SJCRH30 (cell line): ENCODE measurements at regions not wholly inside any gene's neighbourhood (a gene's known extent, or its start where the extent isn't known, plus 50 kb on each side); places are given as distances from the start of the nearest gene placed in this dataset.

Experiments
- DNase-seq, 2 experiments: peaks; one replicate each; pipeline ENCODE4 v3.0.0-alpha.2; 2015 to 2020
- H3K27ac ChIP-seq: fragments of 250-450 bp; sonication (Bioruptor Pico); 2 replicates; pipeline ENCODE4 v1.5.1; 2020; ENCODE audit warnings: mild to moderate bottlenecking, moderate library complexity
- H3K27me3 ChIP-seq: fragments of 250-450 bp; sonication (Bioruptor Pico); 2 replicates; pipeline ENCODE4 v1.5.1; 2020; ENCODE audit warnings: mild to moderate bottlenecking, moderate library complexity
- H3K36me3 ChIP-seq: fragments of 250-450 bp; sonication (Bioruptor Pico); 2 replicates; pipeline ENCODE4 v1.5.1; 2020; ENCODE audit warnings: mild to moderate bottlenecking, moderate library complexity
- H3K4me1 ChIP-seq: fragments of 250-450 bp; sonication (Bioruptor Pico); 2 replicates; pipeline ENCODE4 v1.5.1; 2020; ENCODE audit warnings: mild to moderate bottlenecking, moderate library complexity
- H3K4me3 ChIP-seq: fragments of 250-450 bp; sonication (Bioruptor Pico); 2 replicates; pipeline ENCODE4 v1.5.1; 2020; ENCODE audit warnings: mild to moderate bottlenecking, moderate library complexity
- H3K9me3 ChIP-seq: fragments of 250-450 bp; sonication (Bioruptor Pico); replicated peaks from 2 replicates; pipeline ENCODE4 v1.5.1; 2020; ENCODE audit warnings: mild to moderate bottlenecking, moderate library complexity

DNA sequence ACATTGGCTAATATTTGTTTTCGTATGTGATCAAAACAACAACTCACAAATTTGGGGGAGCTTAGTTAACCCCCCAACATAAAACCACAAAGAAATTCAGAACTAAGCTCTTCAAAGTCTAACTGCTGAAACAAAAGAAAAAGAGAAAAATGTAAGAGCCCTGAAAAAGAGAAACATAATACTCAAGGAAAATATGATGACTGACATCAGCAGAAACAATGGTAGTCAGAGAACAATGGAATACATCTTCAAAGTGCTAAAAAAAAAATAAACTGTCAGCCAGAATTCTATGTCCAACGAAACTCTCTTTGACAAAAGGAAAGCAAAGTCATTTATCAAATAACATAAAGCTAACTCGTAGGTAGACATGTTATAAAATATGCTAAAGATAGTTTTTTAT lies 566.3 kb upstream of the GRAMD2B start:
- Histone ChIP-seq H3K27ac (no peak overlapping the region), H3K4me1 (no peaks in the 10 kb centered on the region), H3K27me3 (no peaks in the 10 kb centered on the region), H3K4me3 (no peak overlapping the region), H3K36me3 (no peaks in the 10 kb centered on the region), H3K9me3 (no peaks in the 10 kb centered on the region)
- DNase-seq = no peak

DNA sequence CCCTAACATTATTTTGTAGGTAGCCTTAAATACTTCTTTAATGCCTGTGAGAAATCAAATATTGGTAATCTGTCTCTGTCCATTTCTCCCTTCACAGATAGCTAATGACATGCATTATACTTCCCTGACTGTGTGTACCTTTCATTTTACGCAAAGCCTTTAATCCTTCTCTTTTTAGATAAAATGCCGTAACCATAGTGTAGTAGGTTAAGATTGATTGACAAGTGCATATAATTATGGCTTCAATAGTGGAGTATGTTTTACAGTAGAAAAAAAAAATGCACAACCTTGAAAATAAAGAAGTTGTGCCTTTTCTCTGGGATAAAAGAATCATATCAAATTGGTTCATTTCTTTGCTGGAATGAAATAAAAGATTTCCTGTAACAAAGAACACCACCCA lies 559.6 kb upstream of the GRAMD2B start:
- H3K36me3 ChIP-seq = no peaks in the 10 kb centered on the region
- H3K27ac ChIP-seq = no peak overlapping the region
- no peaks in the 10 kb centered on the region for H3K4me1 ChIP-seq
- H3K4me3 ChIP-seq = no peak overlapping the region
- no peak for DNase-seq
- no peaks in the 10 kb centered on the region for H3K9me3 ChIP-seq
- H3K27me3 ChIP-seq = no peaks in the 10 kb centered on the region

DNA sequence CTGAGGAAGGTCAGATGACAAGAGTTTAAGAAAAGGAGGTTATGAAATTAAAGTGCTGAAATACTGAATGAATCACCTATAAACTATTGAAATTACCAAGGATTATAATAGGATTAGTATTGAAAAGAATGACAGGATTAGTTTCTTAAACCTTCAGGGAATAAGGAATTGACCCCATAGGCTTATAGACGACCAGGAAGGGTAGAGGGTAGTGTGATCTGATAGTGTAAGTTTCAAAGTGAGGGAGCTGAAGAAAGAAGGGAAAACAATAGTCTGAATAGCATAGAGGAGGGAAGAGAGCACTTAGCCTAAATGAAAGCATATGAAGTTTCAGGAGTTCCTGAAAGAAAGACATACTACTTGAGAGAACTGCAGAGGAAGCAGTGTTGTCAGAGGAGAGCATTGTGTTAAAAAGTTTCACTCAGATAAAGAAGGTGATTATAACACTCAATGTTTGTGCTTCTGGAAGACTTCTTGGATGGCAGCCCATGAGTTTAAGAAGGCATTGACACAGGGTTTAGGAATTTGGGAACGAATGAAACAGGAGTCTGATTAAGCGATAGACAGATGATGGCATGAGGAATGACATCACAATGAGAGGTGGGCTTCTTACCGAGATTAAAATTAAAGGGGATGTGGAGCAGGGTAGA lies 557.9 kb upstream of the GRAMD2B start:
- no peaks in the 10 kb centered on the region for H3K36me3 ChIP-seq
- H3K27ac ChIP-seq = no peak overlapping the region
- no peak overlapping the region for H3K4me3 ChIP-seq
- no peaks in the 10 kb centered on the region for H3K9me3 ChIP-seq
- no peaks in the 10 kb centered on the region for H3K4me1 ChIP-seq
- DNase-seq = no peak
- H3K27me3 ChIP-seq = no peaks in the 10 kb centered on the region

DNA sequence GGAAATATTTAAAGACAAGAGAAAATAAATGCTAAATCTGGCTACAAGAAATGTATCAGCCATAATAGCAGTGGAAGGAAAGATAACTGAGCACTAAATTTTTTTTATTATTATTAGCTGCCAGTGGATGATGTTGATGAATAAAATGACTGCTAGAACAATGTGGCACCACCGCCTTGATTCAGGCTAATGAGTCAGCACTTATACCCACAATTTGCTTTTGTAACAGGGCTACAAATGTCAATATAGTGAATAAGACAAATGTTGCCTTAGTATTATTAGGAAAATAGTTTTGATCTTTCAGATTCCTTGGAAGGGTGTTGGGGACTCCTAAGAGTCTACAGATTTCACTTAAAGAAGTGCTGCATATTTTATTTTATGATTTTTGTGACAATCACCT lies 555.2 kb upstream of the GRAMD2B start:
- H3K4me1 ChIP-seq = no peaks in the 10 kb centered on the region
- H3K36me3 ChIP-seq = no peaks in the 10 kb centered on the region
- no peaks in the 10 kb centered on the region for H3K9me3 ChIP-seq
- no peaks in the 10 kb centered on the region for H3K27me3 ChIP-seq
- no peak for DNase-seq
- no peak overlapping the region for H3K27ac ChIP-seq
- H3K4me3 ChIP-seq = no peak overlapping the region

DNA sequence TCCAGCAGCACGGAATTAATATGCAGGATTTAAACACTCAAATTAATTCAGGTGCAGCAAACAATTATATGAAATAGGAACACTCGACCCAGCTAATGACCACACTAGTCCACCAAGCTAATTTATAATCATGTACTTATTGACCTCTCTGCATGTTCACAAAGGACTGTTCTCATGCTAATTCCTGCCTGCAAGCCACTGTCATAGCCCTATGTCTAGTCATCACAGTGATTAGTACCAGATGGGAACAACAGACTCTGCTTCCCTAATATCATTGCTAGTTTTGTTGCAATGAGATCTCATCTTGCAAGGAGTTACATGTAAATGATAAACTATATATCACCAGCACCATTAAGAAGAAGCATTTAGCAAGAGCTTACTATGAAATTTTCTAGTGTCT lies 553.0 kb upstream of the GRAMD2B start:
- no peaks in the 10 kb centered on the region for H3K9me3 ChIP-seq
- no peak overlapping the region for H3K27ac ChIP-seq
- DNase-seq = peak in 1 of 2 experiments; percentile 2
- H3K36me3 ChIP-seq = no peaks in the 10 kb centered on the region
- no peaks in the 10 kb centered on the region for H3K4me1 ChIP-seq
- H3K27me3 ChIP-seq = no peaks in the 10 kb centered on the region
- H3K4me3 ChIP-seq = no peak overlapping the region

- no peaks in the 10 kb centered on the region; the same call in 1 of the 2 replicates for H3K4me1 ChIP-seq
- no peak for DNase-seq
- no peaks in the 10 kb centered on the region for H3K9me3 ChIP-seq
- no peak overlapping the region for H3K4me3 ChIP-seq
- no peaks in the 10 kb centered on the region for H3K27me3 ChIP-seq
- no peak overlapping the region for H3K27ac ChIP-seq
- no peaks in the 10 kb centered on the region for H3K36me3 ChIP-seq
Measured at GRCh38 chr5:125874057-125874456, 549.2 kb upstream of the GRAMD2B start.

DNA sequence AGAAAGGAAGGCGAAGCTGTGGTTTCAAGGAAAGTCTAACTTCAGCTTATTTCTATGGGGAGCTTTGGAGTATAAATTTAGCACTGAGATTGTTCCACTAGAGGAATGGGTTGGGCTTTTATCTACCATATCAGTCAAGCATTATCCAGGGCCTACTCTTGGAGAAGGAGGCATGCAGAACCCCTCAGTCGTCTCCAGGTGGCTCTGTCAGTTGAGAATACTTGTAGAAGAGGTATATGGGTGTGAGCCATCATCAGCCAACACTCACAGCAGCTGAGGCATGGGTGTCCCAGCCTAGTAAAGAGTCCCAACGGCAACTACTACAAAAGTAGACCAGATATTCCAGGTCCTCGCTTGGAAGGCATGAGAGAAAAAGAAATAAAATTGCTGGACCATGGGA lies 548.5 kb upstream of the GRAMD2B start:
- Histone ChIP-seq H3K27ac (no peak overlapping the region), H3K4me1 (no peaks in the 10 kb centered on the region; the same call in 1 of the 2 replicates), H3K9me3 (no peaks in the 10 kb centered on the region), H3K36me3 (no peaks in the 10 kb centered on the region), H3K4me3 (no peak overlapping the region), H3K27me3 (no peaks in the 10 kb centered on the region)
- DNase-seq = peak; percentile 3 to 5

DNA sequence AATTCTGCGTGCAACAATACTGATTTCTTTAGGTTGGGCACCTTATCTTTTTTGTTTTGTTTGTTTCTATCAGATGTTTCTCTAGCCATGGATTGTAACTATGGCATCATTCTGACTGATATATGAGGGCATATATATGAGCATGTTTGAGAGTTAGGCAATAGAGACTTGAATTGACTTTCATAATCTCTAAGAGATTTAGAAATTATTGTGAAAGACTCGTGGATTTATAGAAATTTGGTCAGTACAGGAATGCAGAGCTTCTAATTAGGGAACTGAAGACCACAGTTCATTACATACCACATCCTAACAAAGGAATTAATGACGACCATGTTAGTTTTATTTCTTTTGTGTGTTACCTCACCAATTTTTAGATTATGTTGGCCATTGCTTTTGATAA lies 546.0 kb upstream of the GRAMD2B start:
- Histone ChIP-seq H3K27me3 (no peaks in the 10 kb centered on the region), H3K4me1 (no peaks in the 10 kb centered on the region; the same call in 1 of the 2 replicates), H3K27ac (no peak overlapping the region), H3K9me3 (no peaks in the 10 kb centered on the region), H3K4me3 (no peak overlapping the region), H3K36me3 (no peaks in the 10 kb centered on the region)
- DNase-seq = no peak

- H3K27me3 ChIP-seq = no peaks in the 10 kb centered on the region
- H3K4me3 ChIP-seq = no peak overlapping the region
- no peaks in the 10 kb centered on the region for H3K36me3 ChIP-seq
- H3K4me1 ChIP-seq = no peaks in the 10 kb centered on the region; the same call in 1 of the 2 replicates
- DNase-seq = no peak
- no peak overlapping the region for H3K27ac ChIP-seq
- H3K9me3 ChIP-seq = no peaks in the 10 kb centered on the region
Measured at GRCh38 chr5:125882061-125882460, 541.1 kb upstream of the GRAMD2B start.

DNA sequence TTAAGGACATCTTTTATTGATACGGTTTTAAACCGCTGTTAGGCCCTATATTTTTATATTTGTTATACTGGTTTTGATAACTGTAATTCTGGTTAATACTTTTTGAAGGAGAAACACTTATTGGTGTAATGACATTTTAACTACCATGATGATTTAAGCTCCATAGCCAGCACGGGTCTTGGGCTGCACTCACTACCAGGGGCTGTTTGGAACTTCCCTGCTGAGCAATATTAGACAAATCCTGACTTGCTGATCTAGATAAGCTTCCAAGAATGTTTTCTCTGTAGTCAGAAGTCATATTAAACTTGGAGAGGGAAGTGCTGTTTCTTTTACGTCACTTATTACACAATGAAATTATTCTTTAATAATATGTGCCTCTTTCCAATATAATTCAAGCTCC lies 540.0 kb upstream of the GRAMD2B start:
- Histone ChIP-seq H3K9me3 (no peaks in the 10 kb centered on the region), H3K4me3 (no peak overlapping the region), H3K27me3 (no peaks in the 10 kb centered on the region), H3K36me3 (no peaks in the 10 kb centered on the region), H3K27ac (no peak overlapping the region), H3K4me1 (no peaks in the 10 kb centered on the region; the same call in 1 of the 2 replicates)
- DNase-seq = no peak

- Histone ChIP-seq H3K27me3 (no peaks in the 10 kb centered on the region), H3K9me3 (no peaks in the 10 kb centered on the region), H3K4me3 (no peak overlapping the region), H3K36me3 (no peaks in the 10 kb centered on the region), H3K4me1 (no peaks in the 10 kb centered on the region), H3K27ac (no peak overlapping the region)
- no peak for DNase-seq
Measured at GRCh38 chr5:125888358-125888757, 534.9 kb upstream of the GRAMD2B start.

DNA sequence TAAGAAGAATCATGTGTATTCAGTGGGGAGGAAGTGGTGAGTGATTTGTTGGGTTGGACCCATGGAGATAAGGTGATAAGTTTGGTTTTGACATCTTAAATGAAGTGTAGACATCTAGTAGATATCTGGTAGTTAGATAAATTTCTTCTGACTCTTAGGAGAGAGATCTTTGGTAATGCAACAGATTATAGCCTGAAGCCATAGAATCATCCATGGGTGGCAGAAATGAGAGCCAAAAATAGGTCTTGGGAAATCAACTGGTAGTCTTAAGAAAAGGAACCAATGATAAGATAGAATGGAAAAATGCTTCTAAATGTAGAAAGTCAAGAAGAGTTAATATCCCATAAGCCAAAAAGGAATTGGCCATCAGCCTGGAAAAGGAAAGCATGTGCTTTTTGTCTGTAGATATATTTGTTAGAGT lies 532.7 kb upstream of the GRAMD2B start:
- no peaks in the 10 kb centered on the region for H3K4me1 ChIP-seq
- no peaks in the 10 kb centered on the region for H3K9me3 ChIP-seq
- no peaks in the 10 kb centered on the region for H3K36me3 ChIP-seq
- no peak for DNase-seq
- H3K27ac ChIP-seq = no peak overlapping the region
- H3K4me3 ChIP-seq = no peak overlapping the region
- no peaks in the 10 kb centered on the region for H3K27me3 ChIP-seq

DNA sequence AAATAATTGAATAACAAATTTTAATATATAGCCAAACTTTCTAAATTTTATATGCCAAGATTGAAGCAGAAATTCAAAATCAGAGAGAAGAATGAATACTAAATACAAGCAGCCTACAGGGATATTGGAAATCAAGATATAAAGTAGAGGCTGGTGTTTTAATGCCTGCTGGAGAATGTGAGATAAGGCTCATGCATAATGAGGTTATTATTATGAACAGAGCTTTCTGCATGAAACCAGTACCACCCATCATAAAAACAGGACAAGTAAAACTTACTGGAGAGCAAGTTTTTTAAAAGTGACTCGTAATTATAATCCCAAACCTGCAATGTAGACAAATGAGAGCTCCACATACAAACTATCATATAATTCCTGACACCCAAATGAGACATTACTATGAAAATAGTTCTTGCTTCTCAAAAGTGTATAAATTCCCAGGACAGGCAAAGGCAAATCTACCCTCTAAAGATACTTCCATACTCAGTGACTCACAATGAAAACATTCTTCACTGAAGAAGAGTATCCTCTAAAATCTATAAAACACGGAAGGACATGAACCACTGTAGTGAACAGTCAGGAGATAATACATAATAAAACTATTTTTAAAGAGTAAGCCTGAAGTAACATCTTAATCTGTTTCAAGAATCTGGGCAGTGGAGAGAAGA lies 532.0 kb upstream of the GRAMD2B start:
- no peak for DNase-seq
- H3K4me3 ChIP-seq = no peak overlapping the region
- H3K36me3 ChIP-seq = no peaks in the 10 kb centered on the region
- H3K4me1 ChIP-seq = no peaks in the 10 kb centered on the region
- H3K27me3 ChIP-seq = no peaks in the 10 kb centered on the region
- no peaks in the 10 kb centered on the region for H3K9me3 ChIP-seq
- H3K27ac ChIP-seq = no peak overlapping the region

- DNase-seq = peak in 1 of 2 experiments; percentile 38
- Histone ChIP-seq H3K27me3 (no peaks in the 10 kb centered on the region), H3K4me3 (no peak overlapping the region), H3K9me3 (no peaks in the 10 kb centered on the region), H3K36me3 (no peaks in the 10 kb centered on the region), H3K4me1 (no peaks in the 10 kb centered on the region), H3K27ac (no peak overlapping the region)
Measured at GRCh38 chr5:125894383-125894782, 528.8 kb upstream of the GRAMD2B start.

DNA sequence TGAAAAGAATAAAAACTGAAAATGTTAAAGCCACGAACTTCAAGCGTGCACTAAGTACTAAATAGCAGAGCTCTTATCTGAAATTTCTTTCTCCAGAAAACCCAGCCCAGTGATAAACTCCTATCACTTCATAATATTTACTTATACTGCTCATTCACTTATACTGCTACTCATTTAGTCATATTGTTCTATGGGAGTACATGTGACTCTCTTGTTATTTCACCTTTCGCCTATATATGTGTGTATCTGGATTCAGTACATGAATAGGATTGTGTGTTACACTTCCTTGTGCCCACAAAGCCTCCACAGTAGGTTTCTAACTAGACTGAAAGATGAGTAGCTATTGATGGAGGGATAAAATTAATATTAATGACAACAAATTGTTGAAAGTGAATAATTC lies 526.8 kb upstream of the GRAMD2B start:
- Histone ChIP-seq H3K36me3 (no peaks in the 10 kb centered on the region), H3K27me3 (no peaks in the 10 kb centered on the region), H3K27ac (no peak overlapping the region), H3K4me3 (no peak overlapping the region), H3K4me1 (no peaks in the 10 kb centered on the region), H3K9me3 (no peaks in the 10 kb centered on the region)
- no peak for DNase-seq

- no peak for DNase-seq
- Histone ChIP-seq H3K4me1 (no peaks in the 10 kb centered on the region), H3K27ac (no peak overlapping the region), H3K36me3 (no peaks in the 10 kb centered on the region), H3K9me3 (no peaks in the 10 kb centered on the region), H3K27me3 (no peaks in the 10 kb centered on the region), H3K4me3 (no peak overlapping the region)
Measured at GRCh38 chr5:125897089-125897488, 526.1 kb upstream of the GRAMD2B start.
